H1 (cell line): ENCODE measurements at regions not wholly inside any gene's neighbourhood (a gene's known extent, or its start where the extent isn't known, plus 50 kb on each side); places are given as distances from the start of the nearest gene placed in this dataset.

Experiments used
- CHD7 ChIP-seq: fragments of 300-600 bp; sonication (generic); IDR thresholded peaks from 2 replicates; pipeline ENCODE4 v1.7.1; 2012; ENCODE audit warnings: low read length, moderate library complexity, mild to moderate bottlenecking, inconsistent platforms; ENCODE audit not compliant: insufficient replicate concordance

DNA sequence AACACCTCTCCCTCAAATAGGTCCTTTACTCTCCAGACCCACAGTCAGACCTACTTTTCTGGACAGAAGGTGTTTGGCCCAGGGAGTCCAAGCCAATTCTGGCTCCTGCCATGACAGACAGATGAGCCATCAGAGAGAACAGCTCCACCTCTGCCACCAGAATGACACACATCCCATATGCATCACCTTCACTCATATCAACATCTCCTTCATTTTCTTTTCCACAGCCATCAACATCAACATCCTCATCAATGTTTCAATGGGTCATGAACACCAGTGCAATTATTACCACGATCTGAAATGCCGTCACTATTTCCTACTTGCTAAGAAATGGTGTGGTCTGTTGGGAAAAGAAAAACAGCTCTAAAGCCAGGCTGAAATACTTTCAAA lies 67.9 kb downstream of the CCDC71L start (continued):
- TF ChIP-seq CHD7, result no peak
